GM12864 (cell line): ENCODE measurements at regions not wholly inside any gene's neighbourhood (a gene's known extent, or its start where the extent isn't known, plus 50 kb on each side); places are given as distances from the start of the nearest gene placed in this dataset.

Experiments
- DNase-seq: peaks from one replicate; pipeline ENCODE4 v3.0.0-alpha.2; 2011; ENCODE audit warnings: low read depth
- H3K4me3 ChIP-seq: 2 replicates; pipeline ENCODE4 v1.5.1; 2011; ENCODE audit warnings: mild to moderate bottlenecking, low read depth, low read length, control low read depth
- TF ChIP-seq, protein P1 (sequence below): IDR thresholded peaks from 2 replicates; pipeline ENCODE4 v1.5.1; 2011; ENCODE audit warnings: low read depth, mild to moderate bottlenecking, moderate library complexity, low read length, control low read depth, inconsistent platforms; ENCODE audit errors: missing control alignments

DNA sequence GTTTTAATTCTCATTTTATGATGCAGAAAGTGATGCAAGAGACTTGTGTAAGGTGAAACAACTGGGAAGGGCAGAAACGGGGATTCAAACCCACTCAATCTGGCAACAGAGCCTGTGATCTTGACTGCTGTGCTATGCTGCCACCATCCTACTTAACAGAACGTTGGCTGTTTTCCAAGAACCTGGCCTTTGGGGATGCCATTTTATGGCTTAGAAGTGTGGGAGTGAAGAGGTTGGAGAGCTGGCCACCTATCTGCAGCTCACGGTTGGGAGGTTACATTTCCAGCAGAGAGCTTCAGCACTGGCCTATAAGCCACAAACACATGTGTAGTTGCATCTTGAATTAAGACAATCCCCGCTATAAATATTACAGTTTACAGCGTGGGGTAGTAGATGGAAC lies 235.3 kb downstream of the PRDM2 start:
- TF ChIP-seq, protein P1, sequence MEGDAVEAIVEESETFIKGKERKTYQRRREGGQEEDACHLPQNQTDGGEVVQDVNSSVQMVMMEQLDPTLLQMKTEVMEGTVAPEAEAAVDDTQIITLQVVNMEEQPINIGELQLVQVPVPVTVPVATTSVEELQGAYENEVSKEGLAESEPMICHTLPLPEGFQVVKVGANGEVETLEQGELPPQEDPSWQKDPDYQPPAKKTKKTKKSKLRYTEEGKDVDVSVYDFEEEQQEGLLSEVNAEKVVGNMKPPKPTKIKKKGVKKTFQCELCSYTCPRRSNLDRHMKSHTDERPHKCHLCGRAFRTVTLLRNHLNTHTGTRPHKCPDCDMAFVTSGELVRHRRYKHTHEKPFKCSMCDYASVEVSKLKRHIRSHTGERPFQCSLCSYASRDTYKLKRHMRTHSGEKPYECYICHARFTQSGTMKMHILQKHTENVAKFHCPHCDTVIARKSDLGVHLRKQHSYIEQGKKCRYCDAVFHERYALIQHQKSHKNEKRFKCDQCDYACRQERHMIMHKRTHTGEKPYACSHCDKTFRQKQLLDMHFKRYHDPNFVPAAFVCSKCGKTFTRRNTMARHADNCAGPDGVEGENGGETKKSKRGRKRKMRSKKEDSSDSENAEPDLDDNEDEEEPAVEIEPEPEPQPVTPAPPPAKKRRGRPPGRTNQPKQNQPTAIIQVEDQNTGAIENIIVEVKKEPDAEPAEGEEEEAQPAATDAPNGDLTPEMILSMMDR, result no peak
- DNase-seq, result no peak
- H3K4me3 ChIP-seq, result no peak overlapping the region

DNA sequence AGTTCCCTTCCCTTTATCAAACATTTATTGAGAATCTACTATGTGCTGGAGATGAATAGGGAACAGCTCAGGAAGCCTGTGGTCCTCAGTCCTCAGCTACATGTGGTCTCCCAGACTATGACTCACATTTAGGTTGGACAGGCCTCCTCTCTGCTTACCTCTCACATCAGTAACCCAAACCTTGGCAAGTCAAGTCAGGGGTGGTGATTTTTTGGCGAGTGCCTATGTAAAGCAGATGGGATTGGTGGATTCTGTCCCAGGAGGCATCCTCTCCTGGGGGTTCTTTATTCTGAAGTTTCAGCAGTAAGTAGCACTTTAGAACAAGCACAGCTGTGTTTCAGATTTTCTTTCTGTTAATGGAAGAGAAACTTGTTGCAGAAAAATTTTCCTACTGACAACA lies 241.3 kb downstream of the PRDM2 start:
- no peak for DNase-seq
- no peak overlapping the region for H3K4me3 ChIP-seq
- TF ChIP-seq, protein P1, result no peak

DNA sequence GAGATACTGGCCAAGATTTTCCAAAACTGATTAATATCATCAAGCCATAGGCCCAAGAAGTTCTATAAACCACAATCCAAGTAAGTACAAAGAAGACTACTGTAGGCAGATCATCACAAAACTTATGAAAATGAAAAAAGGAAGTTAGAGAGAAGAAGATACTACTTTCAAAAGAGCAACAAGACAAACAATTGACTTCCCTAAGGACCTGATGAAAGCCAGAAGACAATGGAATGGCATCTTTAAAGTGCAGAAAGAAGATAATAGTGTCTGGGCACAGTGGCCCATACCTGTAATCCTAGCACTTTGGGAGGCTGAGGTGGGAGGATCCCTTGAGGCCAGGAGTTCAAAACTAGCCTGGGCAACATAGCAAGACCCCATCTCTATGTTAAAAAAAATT lies 243.1 kb downstream of the PRDM2 start:
- H3K4me3 ChIP-seq, result no peak overlapping the region
- TF ChIP-seq, protein P1, result no peak
- DNase-seq, result no peak

DNA sequence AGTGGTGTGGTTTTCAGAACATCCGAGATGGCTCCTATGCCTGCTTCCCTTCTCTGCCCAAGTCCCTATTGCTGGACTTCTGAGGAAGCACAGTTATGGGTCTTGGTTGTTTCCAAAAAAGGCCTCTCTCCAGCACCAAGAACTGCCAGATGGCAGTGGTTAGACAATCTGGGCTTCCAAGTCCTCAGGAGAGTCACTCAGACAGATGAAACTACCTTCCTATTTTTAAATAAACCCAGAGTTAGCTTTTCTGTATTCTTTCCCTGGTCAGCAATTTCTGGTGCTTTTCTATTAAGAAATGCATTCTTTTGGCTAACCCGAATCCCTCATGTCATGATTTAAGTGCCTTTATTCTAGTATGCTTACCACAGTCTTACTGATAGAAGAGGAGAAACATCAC lies 245.9 kb downstream of the PRDM2 start:
- DNase-seq, result no peak
- TF ChIP-seq, protein P1, result no peak
- no peak overlapping the region for H3K4me3 ChIP-seq

DNA sequence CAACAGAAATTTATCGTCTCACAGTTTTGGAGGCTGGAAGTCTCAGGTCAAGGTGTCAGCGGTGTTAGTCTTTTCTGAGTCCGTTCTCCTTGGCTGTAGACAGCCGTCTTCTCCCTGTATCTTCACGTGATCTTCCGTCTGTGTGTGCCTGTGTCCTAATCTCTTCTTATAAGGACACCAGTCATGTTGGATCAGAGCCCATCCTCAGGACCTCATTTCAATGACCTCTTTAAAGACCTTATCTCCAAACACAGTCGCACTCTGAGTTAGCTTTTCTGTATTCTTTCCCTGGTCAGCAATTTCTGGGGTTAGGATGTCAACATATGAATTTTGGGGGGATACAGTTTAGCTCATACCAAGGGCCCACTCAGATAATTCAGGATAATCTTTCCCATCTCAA lies 247.7 kb downstream of the PRDM2 start:
- H3K4me3 ChIP-seq, result no peak overlapping the region
- TF ChIP-seq, protein P1, result no peak
- DNase-seq, result no peak

DNA sequence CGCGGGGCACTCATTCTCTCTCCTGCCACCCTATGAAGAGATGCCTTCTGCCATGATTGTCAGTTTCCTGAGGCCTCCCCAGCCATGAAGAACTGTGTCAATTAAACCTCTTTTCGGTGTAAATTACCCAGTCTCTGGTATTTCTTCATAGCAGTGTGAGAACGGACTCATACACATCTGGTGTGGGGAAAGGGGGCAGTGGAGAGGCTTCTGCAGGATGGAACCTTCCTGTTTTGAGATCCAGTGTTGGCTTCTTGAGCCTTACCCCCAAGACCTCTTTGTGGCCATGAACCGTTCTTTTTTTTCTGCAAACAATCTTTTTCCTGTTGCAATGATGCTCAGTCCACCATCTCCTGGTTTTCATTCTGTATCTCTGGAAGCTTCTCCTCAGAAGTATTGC lies 248.4 kb downstream of the PRDM2 start:
- TF ChIP-seq, protein P1, result no peak

DNA sequence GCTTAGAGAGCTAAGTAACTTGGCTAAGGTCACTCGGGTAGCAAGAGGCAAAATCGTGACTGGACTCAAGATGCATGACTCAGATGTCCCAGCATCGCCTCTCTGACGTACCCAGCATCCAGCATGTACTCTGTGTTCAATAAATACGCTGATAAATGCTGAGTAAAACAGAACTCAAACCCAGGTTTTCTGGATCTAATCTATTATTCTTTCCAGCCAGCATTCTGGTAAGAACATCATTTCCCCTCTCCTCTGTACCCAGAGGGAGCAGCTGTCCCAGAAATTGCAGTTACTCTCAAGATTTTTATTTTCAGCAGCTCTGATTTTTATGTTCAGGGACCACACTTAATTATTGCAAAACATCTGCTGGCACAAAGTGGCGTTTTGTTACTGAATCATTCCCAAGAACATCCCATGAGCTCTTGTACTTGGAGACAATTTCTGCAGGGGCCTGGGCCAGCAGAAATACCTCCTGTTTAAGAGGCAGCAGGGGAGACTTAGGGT lies 249.0 kb downstream of the PRDM2 start:
- DNase-seq, result no peak
- no peak overlapping the region for H3K4me3 ChIP-seq
- TF ChIP-seq, protein P1, result no peak

More for the DNA sequence above, 248.4 kb downstream of the PRDM2 start:
- no peak overlapping the region for H3K4me3 ChIP-seq
- no peak for DNase-seq
